NCI-H446 treated with DMSO at 0.1 percent for 48 hours (cell line): ENCODE measurements at regions not wholly inside any gene's neighbourhood (a gene's known extent, or its start where the extent isn't known, plus 50 kb on each side); places are given as distances from the start of the nearest gene placed in this dataset.

Experiments
- DNase-seq: peaks from one replicate; lab custom pipeline; 2025; lab: John Stamatoyannopoulos, UW

DNA sequence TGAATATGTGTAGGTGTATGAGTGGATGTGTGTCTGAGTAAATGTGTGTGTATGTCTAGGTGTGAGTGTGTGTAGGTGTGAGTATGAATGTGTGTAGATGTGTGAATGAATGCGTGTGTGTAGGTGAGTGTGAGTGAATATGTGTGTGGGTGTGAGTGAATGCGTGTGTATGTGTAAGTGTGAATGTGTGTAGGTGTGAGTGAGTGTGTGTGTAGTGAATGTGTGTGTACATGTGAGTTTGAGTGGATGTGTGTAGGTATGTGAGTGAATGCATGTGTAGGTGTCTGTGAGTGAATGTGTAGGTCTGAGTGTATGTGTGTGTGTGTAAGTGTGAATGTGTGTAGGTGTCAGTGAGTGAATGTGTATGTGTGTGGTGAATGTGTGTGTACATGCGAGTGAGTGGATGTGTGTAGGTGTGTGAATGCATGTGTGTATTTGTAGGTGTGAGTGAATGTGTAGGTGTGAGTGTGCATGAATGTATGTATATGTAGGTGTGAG, 201.0 kb upstream of the ZNF536 start:
- no peak for DNase-seq

DNA sequence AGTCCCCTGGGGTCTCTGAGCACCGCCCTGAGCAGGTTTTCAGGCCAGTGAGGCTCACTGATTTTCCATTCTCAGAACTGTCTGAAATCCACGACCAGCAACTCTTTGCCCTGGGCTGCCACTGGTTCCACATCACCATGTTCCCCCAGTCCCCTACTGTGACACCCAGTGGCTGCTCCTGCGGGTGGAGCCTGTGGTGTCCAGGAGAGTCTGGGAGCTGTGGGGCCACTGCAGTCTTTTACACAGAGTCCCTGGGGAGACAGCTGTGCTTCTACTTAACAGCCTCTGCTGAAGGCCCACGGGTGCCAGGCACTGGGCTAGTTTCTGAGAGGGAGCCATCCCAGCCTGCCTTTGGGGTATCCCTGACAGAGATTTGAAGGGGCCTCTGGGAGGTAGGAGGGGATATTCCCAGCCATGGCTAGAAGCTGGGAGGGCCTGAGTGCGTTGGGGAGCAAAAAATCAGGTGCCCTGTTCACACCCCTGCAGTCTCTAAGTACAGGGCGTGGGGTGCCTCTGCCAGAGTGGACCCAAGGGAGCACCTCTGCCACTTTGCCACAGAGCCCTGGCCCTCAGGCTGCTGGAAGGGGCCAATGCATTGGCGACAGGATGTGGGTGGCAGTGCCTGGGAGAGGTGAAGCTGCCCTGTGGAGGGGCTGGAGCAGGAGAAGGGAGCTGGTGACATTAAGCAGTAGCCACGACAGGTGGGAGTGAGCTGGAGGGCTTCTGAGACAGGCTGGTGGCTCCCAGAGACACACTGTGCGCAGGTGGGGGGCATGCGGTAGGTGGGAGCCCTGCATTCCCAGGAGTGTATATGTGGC, 200.2 kb upstream of the ZNF536 start:
- DNase-seq = no peak

DNA sequence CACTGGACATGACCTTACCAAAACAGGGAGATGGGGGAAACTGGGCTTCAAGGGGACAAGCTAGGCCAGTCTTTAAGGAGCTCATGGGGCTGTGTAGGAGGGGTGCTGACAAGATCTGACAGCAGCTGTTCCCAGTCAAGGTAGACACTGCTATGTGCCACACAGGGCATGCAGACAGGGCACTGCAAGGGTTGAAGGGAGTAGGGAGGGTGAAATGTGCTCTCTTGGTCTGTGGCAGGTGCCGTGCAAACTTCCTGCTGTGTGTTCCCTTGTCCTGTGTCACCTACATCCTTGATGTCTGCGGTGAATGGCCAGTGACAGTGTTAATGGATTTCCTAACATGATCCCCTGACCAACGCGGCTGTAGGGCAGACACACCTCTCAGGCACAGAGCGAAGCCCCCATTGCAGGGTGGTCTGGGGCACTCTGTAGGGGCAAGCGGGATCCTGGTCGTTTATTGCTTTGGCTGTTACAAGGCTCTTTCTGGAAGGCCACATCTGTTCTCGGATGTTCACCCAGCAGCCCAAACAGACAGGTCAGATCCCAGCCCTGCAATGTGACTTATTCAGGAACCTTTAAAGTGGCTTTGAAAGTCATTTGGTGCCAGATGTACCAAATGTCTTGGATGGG, 199.5 kb upstream of the ZNF536 start:
- no peak for DNase-seq

DNA sequence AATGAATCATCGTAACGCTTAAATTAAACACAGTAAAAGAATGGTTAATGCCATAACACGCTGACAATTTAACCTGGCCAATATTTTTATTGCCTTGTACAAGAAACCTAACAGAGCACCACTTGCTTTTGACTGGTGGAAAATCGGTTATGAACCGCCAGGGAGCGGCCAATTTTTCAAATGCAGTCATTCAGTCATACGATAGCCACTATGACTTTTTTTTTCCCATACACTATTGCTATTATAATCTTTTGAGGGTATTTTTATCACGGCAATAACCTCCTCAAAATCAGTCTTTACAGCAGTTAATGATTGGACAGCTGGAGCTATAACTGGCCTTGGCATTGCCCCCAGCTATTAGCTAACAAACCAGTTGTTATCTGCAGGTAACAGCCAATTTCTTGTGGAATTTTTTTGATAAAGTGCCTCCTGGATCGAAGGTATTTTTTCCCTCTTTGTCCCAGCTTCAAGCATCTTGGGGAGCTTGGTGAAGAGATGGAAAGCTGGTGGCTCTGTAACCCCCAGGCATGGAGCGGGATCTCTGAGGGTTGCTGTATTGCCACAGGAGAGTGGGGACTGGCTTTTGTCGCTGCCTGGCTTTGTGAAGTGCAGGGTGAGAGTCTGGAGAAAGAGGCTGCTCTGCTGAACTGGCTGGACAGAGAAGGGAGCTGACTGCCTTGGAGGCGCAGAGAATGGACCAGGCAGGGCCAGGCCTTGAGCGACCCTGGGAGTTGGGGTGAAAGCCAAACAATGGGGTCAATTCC, 198.4 kb upstream of the ZNF536 start:
- no peak for DNase-seq

DNA sequence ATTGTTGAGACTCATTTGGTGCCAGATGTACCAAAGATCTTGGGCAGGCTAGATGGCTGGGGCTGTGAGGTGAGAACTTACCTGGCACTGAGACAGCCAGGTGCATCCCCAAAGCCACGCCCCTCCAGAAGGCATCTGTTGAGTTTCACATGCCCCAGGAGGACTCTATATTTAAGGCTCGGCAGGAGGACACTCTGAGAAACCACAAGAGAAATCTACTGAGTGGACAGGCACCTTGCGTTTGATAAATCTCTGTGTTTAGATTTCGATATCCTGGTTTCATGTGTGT, 197.9 kb upstream of the ZNF536 start:
- DNase-seq = no peak

DNA sequence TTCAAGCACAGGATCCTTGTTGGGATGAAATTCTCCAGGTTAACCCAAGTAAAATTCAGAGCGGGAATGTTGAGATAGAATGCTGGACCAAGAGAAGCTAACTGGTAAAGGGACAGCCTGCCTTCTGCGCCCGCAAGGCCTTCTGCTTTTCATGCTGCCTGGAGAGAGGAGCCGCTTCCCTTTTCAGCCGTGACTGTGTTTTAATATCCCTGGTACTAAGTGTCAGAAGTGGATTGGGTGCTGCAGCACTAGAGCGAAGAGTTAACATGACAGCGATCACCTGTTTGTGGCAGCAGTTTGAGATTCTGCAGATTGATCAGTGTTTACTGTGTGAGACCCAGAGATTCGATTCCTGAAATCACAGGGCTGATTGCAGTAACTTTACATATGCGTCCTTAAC, 197.4 kb upstream of the ZNF536 start:
- no peak for DNase-seq

DNA sequence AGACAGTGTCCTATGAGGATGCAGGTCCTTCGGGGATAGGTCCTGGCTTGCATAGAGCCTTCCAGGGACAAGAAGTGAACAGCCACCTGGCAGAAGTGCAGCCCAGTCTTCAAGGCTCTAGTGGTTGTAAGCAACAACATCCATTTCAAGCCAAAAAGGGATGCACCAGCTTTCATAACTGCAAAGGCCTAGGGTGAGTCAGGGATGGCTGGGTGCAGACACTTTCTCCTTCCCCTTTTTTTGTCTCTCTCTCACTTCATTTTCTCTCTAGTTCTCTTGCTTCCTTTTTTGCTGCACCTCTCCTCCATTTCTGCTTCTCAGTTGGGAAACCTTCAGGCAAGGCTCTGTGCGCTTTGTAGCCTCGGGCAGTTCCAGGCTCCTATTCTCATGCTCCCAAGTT, 196.2 kb upstream of the ZNF536 start:
- no peak for DNase-seq

DNA sequence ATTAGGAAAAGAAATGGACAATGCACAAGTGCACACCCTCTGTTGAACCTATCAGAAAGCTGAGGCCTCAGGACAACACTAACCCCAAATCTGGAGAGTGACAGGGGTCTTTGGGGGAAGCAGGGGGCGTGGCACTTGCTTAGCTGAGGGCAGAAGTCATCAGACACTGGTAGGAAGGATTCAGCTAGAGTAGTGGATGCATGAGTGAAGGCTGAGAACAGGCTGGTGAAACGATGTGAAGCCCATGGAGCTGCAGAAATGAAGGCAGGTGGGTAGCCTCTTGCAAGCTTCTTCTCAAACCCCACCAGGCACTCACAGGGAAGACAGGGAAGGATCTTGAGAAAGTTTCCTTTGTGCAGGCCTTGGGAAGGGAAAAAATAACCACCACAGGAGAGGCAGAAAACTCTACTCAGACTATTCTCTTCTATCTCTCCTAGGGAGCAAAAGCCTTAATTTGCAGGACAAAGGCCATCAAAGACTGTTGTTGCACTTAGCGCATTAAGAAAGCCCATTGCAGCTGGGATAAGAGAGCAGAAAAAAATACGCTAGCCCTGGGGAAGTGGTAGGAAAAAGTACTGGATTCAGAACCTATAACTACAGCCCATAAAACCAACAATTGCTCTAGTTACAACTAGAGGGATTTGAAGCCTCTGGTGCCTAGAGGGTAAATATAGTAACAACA, 193.3 kb upstream of the ZNF536 start:
- no peak for DNase-seq

DNA sequence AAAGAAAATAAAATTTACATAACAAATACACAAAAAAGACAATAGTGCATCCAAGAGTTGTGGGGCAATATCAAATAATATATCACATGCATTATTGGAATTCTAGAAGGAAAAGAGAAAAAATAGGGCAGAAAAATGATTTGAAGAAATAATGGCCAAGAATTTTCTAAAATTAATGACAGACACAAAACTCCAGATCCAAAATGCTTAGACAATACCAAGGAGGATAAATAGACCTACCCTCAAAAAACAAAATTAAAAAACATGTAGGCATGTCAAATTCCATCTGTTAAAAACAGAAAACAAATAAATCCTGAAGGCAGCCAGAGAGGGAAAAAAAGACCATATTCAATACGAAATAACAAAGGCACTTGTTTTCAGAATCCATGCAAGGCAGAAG, 191.5 kb upstream of the ZNF536 start:
- no peak for DNase-seq

DNA sequence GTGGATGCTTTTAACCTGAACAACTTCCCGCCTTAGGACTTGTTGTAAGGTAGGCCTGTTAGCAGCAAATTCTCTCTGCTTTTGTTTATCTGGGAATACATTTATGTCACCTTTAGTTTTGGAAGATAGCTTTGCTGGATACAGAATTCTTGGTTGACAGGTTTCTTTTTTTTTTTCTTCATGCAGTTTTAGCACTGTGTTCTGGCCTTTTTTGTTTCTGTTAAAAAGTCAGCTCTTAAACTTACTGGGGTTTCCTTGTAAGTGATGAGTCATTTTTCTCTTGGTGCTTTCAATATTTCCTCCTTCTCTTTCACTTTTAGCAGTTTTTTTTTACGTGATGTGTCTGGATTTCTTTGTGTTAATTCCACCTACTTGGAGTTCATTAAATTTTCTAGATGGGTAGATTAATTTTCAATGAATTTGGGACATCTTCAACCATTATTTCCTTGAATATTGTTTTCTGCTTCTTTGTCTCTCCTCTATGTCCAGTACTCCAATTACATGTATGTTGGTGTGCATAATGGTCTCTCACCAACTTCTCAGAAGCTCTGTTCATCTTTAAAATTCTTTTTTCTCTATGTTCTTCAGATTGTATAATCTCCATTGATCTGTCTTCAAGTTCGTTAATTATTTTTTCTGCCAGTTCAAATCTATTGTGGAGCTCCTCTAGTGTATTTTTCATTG, 188.2 kb upstream of the ZNF536 start:
- no peak for DNase-seq

DNA sequence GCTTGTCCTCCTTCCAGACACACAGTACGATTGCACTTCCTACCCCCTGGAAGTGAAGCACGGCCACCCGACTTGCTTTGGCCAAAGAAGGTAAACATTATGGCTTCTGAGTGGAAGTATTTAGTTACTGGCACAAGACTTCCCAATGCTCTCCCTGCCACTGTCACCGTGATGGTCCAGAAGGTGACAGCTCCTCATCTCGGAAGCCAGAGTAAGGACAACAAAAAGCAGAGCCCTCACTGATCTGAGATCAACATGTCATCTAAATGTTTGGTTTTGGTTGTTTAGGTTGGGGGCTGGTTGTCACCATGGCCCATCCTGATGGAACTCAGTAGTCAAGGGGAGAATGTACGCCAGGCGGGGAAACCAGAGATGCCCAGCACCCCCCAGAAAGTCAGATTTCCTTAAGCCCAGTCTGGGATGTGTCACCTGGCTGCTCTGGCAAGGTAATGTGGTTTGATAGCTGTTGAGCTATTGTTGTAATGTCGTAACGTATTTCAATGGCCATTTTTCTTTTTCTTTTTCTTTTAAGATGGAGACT, 170.1 kb upstream of the ZNF536 start:
- DNase-seq = no peak

DNA sequence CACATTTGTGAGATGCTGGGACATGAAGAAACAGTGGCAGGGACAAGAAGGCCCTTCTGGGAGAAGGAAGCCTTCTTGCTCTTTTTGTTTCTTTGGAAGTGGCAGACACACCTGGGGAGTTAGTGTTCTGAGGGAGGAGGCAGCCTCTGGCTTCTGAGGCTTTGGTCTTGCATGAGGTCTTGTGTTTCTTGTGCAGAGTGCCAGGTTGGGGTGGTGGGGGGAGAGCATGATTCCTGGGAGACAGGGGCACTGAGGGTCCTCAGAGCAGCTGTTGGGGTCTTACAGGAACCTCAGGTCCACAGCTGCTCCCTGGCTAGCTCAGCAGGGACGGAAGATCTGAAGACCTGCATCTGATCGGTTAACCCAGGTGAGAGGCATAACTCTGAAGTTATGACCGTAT, 167.5 kb upstream of the ZNF536 start:
- DNase-seq = no peak

DNA sequence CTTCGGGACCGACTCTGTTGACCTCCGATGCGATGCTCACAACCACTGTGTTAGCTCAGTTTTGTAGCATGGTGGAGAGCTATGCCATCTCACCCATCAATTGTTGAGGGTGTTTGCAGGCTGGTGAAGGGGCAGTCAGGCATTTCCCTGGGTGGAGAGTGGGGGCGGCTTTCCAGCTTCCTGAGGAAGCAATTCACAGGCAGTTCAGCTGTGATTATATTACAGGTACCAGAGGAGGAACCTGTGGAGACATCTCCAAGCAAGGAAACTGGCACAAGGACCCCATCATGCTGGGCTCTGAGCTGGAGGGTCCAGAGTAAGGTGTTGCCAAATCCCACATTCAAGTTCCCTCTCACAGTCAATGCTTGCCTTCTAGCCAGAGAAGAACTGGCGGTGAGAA, 166.0 kb upstream of the ZNF536 start:
- DNase-seq = no peak

DNA sequence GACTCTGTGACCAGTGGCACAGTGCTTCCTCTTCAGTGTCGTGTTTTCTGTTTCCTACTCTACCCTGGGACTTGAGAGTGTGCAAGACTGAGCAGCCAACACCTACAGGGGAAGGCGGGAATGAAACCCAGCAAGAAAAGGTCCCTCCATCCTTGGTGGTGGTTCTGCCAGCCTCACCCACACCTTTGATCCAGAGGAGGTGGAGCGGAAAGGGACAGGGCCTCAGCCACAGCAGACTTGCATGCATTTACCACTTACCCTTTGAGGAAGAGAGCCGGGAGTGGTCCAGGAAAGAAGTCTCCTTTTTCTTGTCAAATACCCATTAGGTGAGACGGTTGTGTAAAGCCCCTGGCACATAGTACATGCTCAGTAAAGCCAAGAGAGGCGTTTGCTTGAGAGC, 164.8 kb upstream of the ZNF536 start:
- DNase-seq = no peak

DNA sequence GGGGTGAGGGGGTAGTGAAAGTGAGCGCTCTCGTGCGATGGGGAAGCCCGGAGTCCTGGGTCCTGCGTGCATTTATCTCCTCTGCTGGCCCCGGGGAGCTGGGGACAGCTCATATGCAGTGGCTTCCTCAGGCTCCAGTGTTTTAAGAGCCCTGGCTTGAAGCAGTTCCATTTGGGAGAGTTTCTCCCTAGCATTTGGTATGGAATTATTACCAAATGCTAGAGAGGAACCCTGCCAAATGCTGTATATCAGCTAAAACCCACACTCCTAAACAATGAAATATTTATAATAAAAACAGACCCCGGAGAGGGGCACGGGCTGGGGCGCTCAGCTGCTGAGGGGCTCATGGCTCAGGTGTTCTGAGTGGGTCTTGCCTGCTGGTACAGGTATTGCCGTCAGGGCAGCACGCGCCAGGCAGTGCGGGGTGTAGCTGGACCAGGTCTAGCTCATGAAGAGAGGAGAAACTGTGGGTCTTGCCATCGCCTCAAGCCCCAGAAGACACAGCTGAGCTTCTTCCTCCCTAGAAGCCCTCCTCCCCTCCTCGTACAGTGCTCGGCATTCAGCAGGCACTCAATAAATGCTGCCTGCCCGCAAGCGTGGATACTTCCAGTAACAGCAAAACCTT, 163.6 kb upstream of the ZNF536 start:
- DNase-seq = no peak

DNA sequence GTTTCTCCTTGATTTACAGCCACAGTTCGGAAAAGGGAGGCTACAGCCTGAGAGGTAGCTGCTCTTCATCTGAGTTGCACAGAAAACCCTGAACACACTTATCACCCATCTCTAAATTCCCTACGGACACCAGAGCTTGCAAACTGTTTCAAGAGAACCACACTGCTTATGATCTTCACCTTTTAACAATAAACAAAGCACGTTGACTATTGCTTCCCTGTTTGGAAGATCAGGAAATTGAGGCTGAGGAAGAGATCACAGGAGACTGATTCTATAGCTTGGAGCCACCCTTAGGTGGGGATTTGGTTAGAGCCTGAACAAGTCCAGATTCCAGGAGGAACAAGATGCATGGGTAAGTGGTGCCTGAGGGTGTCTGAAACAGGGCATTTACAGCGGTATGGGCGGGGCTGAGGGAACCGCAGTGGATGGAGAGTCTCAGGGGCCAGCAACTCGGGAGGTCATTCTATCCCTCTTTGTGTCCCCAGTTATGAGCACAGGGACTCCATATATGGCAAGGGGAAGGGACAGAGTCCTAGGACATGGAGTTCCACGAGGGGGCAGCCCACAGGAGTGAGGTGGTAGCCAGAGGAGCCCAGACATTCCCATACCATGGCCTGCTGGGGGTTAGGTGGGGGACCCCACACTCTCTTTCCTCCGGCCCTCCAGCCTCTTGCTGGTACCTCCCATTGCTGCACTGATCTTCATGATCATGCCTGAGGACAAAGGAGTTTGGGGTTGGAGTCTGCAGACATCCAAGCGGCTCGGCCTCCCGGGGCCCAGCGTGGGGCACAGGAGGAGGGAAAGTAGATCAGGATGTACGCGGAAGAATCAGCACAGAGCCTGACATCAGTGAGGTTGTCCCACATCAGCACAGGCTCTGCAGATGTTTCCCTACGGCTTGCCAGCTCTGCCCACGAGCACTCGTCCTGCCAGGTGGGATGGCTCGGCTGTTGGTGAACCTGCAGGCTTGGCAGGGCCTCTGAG, 162.3 kb upstream of the ZNF536 start:
- DNase-seq = no peak

DNA sequence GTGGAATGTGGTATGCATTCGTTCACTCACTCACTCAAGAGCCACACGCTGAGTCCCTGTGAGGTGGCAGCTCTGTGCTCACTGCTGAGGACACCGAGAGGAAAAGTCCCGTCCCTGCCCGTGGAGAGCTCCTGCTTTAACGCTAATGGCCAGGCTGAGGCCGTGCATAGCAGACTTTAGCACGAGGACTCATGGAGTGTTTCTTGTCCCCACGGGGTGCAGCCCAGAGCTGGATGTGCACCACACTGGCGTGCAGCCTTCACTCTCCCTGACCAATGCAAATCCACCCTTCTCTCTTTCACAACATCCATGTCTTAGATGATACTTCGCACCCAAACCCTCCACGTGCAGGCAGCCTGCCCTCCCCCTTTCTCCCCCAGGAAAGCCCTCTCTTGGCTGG, 159.6 kb upstream of the ZNF536 start:
- DNase-seq = no peak

DNA sequence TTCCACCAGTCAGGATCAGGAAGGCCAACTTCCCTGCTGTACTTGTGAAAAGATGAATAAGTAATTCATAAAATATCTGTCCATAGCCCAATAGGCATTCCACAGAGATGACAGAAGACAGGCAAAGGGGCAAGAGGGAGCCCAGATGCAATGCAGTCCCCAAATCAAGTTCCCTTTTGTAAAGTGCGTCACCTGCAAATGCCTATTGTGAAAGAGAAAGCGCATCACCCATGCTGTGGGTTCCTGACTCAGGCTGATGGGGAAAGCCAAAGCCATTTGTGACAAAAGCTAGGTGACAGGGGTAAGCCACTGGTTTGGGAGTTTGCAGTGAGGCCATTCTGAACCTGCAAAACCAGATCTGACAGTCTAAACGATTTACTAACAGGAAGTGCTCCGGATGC, 157.5 kb upstream of the ZNF536 start:
- DNase-seq = no peak

DNA sequence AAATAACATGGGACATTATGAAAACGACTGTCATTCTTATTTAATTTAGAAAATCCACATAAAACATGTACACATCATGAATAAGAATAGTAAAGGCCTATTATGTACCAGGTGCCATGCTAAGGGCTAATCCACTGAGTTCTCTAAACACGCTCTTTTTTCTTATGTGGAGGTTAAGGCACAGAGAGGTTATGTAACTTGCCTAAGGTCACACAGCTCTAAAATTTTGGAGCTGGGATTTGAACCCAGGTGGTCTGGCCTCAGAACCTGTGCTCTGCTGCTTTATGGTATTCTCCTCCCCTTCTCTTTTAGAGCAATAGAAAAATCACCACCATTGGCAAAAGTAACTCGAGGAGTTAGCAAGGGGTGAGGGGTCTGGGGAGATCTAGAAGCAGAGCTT, 156.9 kb upstream of the ZNF536 start:
- no peak for DNase-seq

DNA sequence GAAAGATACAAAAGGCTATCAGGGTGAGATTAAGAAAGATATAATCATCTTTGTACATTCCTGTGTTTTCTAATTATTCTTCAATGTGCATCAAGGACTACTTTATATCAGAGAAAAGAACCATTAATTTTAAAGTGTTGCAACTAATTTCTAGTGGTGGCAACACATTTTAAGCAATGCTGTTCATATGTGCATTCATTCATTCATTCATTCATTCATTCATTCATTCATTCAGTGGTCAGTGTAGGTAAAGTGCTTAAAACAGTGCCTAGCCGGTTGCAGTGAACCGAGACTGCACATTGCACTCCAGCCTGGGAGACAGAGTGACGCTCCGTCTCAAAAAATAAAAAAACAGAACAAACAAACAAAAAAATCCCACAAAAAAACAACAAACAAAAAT, 155.7 kb upstream of the ZNF536 start:
- no peak for DNase-seq
